IMR-90 (cell line): ENCODE measurements at regions not wholly inside any gene's neighbourhood (a gene's known extent, or its start where the extent isn't known, plus 50 kb on each side); places are given as distances from the start of the nearest gene placed in this dataset.

Experiments used
- ATAC-seq: fragments of 200-7000 bp; cut with Tn5 transposase; 2 replicates; pipeline ENCODE4 v1.9.1; 2020; ENCODE audit warnings: low read depth, mild to moderate bottlenecking, moderate library complexity
- BruUV-seq: library from RNA; stranded (reverse); fragments of 400-500 nt; replicated peaks from 2 replicates; lab custom pipeline; 2021; lab: Mats Ljungman, UMichigan
- CTCF ChIA-PET: fragments of 300-600 bp; formaldehyde crosslinking; extraction: SDS; loops from one replicate; lab custom pipeline; 2021; ENCODE audit warnings: antibody characterized with exemption; lab: Yijun Ruan, JAX
- POLR2A ChIA-PET: fragments of 300-600 bp; sonication (Branson Sonifier 250); formaldehyde crosslinking; loops from one replicate; lab custom pipeline; 2022; ENCODE audit warnings: antibody characterized with exemption; ENCODE audit not compliant: unreplicated experiment; lab: Charles Lee
- DNase-seq: peaks from one replicate; pipeline ENCODE4 v3.0.0; 2013
- H2AFZ ChIP-seq: replicated peaks from 2 replicates; pipeline ENCODE3; 2013; ENCODE audit warnings: low read length, mild to moderate bottlenecking; ENCODE audit not compliant: poor library complexity
- H2AK5ac ChIP-seq: 2 replicates; pipeline ENCODE4 v1.6.1; 2013; ENCODE audit warnings: low read depth, low read length, inconsistent platforms
- H2AK9ac ChIP-seq: replicated peaks from 2 replicates; pipeline ENCODE3; 2013; ENCODE audit warnings: mild to moderate bottlenecking, low read depth, low read length, moderate library complexity; ENCODE audit not compliant: poor library complexity
- H2BK120ac ChIP-seq: 2 replicates; pipeline ENCODE4 v1.6.1; 2013; ENCODE audit warnings: low read depth, low read length, inconsistent platforms
- H2BK15ac ChIP-seq: 3 replicates; pipeline ENCODE4 v1.6.1; 2013; ENCODE audit warnings: low read depth, low read length, inconsistent platforms
- H2BK20ac ChIP-seq: 2 replicates; pipeline ENCODE4 v1.6.1; 2013; ENCODE audit warnings: low read depth, mild to moderate bottlenecking, inconsistent platforms, low read length, moderate library complexity
- H2BK5ac ChIP-seq: 2 replicates; pipeline ENCODE4 v1.6.1; 2013; ENCODE audit warnings: mild to moderate bottlenecking, low read depth, low read length, inconsistent platforms; ENCODE audit not compliant: poor library complexity, severe bottlenecking
- H3K14ac ChIP-seq: replicated peaks from 2 replicates; pipeline ENCODE4 v1.6.1; 2013; ENCODE audit warnings: low read depth, low read length, inconsistent platforms
- H3K18ac ChIP-seq: 2 replicates; pipeline ENCODE4 v1.6.1; 2013; ENCODE audit warnings: low read depth, low read length, control low read depth
- H3K23ac ChIP-seq: 2 replicates; pipeline ENCODE4 v1.6.1; 2013; ENCODE audit warnings: low read depth, low read length, inconsistent platforms
- H3K27ac ChIP-seq: 2 replicates; pipeline ENCODE4 v1.5.1; 2013; ENCODE audit warnings: mild to moderate bottlenecking, control low read depth, low read length; ENCODE audit not compliant: insufficient read depth
- H3K27me3 ChIP-seq: 2 replicates; pipeline ENCODE4 v1.6.1; 2013; ENCODE audit warnings: low read length; ENCODE audit not compliant: control insufficient read depth, insufficient read depth
- H3K36me3 ChIP-seq: 2 replicates; pipeline ENCODE4 v1.6.1; 2013; ENCODE audit warnings: low read length, mixed read lengths; ENCODE audit not compliant: control insufficient read depth, insufficient read depth
- H3K4ac ChIP-seq: 2 replicates; pipeline ENCODE4 v1.6.1; 2013; ENCODE audit warnings: low read depth, low read length, inconsistent platforms
- H3K4me1 ChIP-seq: 2 replicates; pipeline ENCODE4 v1.6.1; 2013; ENCODE audit warnings: low read length, mixed read lengths; ENCODE audit not compliant: control insufficient read depth, insufficient read depth
- H3K4me2 ChIP-seq: 2 replicates; pipeline ENCODE4 v1.6.1; 2013; ENCODE audit warnings: low read depth, mild to moderate bottlenecking, control low read depth, low read length, moderate library complexity
- H3K4me3 ChIP-seq: 2 replicates; pipeline ENCODE4 v1.5.1; 2013; ENCODE audit warnings: low read depth, mild to moderate bottlenecking, control low read depth, low read length, moderate library complexity; ENCODE audit not compliant: insufficient read depth
- H3K56ac ChIP-seq: 2 replicates; pipeline ENCODE4 v1.6.1; 2013; ENCODE audit warnings: low read length, inconsistent platforms; ENCODE audit not compliant: insufficient read depth; ENCODE audit errors: extremely low read depth
- H3K79me1 ChIP-seq, 2 experiments: 2 replicates each; pipeline ENCODE4 v1.6.1; 2013; ENCODE audit warnings: low read length in 2 of 2, inconsistent platforms in 1 of 2, low read depth in 1 of 2
- H3K9ac ChIP-seq: 2 replicates; pipeline ENCODE4 v1.6.1; 2013; ENCODE audit warnings: low read depth, low read length, control low read depth
- H3K9me1 ChIP-seq: 2 replicates; pipeline ENCODE4 v1.6.1; 2013; ENCODE audit warnings: low read length, inconsistent platforms; ENCODE audit not compliant: insufficient read depth
- H3K9me3 ChIP-seq: 2 replicates; pipeline ENCODE4 v1.6.1; 2013; ENCODE audit warnings: low read length; ENCODE audit not compliant: control insufficient read depth, insufficient read depth
- H4K20me1 ChIP-seq: 2 replicates; pipeline ENCODE4 v1.6.1; 2013; ENCODE audit warnings: low read length, inconsistent platforms; ENCODE audit not compliant: insufficient read depth
- H4K5ac ChIP-seq: 2 replicates; pipeline ENCODE4 v1.6.1; 2013; ENCODE audit warnings: mild to moderate bottlenecking, low read depth, low read length, control low read depth
- H4K8ac ChIP-seq, 2 experiments: 2 replicates each; pipeline ENCODE4 v1.6.1; 2013; ENCODE audit warnings: low read depth in 2 of 2, low read length in 2 of 2, control low read depth in 1 of 2, inconsistent platforms in 1 of 2
- H4K91ac ChIP-seq: 2 replicates; pipeline ENCODE4 v1.6.1; 2013; ENCODE audit warnings: low read depth, low read length, inconsistent platforms; ENCODE audit not compliant: insufficient read depth
- BHLHE40 ChIP-seq: fragments of 150-350 bp; IDR thresholded peaks from 2 replicates; pipeline ENCODE4 v1.6.1; 2016; ENCODE audit warnings: mild to moderate bottlenecking, low read depth, low read length
- CEBPB ChIP-seq: IDR thresholded peaks from 2 replicates; pipeline ENCODE4 v1.6.1; 2012; ENCODE audit warnings: low read depth, low read length, improper control_type of control experiment
- CHD1 ChIP-seq: IDR thresholded peaks from 2 replicates; pipeline ENCODE4 v1.6.1; 2012; ENCODE audit warnings: low read depth, low read length, improper control_type of control experiment
- FOS ChIP-seq: fragments of 150-350 bp; IDR thresholded peaks from 2 replicates; pipeline ENCODE4 v1.6.1; 2016; ENCODE audit warnings: low read depth, low read length
- MAFK ChIP-seq: IDR thresholded peaks from 2 replicates; pipeline ENCODE4 v1.6.1; 2012; ENCODE audit warnings: low read depth, low read length, improper control_type of control experiment
- MAZ ChIP-seq: IDR thresholded peaks from 2 replicates; pipeline ENCODE4 v1.6.1; 2012; ENCODE audit warnings: low read depth, mild to moderate bottlenecking, low read length, improper control_type of control experiment, moderate library complexity, borderline replicate concordance
- MXI1 ChIP-seq: IDR thresholded peaks from 2 replicates; pipeline ENCODE4 v1.6.1; 2012; ENCODE audit warnings: low read depth, mild to moderate bottlenecking, low read length, moderate library complexity, borderline replicate concordance
- NFE2L2 ChIP-seq: fragments of 150-350 bp; IDR thresholded peaks from 2 replicates; pipeline ENCODE4 v1.6.1; 2016; ENCODE audit warnings: low read depth, mild to moderate bottlenecking, low read length
- POLR2A ChIP-seq: IDR thresholded peaks from 2 replicates; pipeline ENCODE4 v1.6.1; 2012; ENCODE audit warnings: mild to moderate bottlenecking, low read depth, low read length
- RAD21 ChIP-seq: IDR thresholded peaks from 2 replicates; pipeline ENCODE4 v1.6.1; 2012; ENCODE audit warnings: low read length, improper control_type of control experiment
- RCOR1 ChIP-seq: IDR thresholded peaks from 2 replicates; pipeline ENCODE4 v1.6.1; 2012; ENCODE audit warnings: mild to moderate bottlenecking, low read length, improper control_type of control experiment; ENCODE audit not compliant: insufficient replicate concordance
- RFX5 ChIP-seq: IDR thresholded peaks from 2 replicates; pipeline ENCODE4 v1.8.0; 2012; ENCODE audit warnings: low read depth, mild to moderate bottlenecking, low read length, moderate library complexity
- SMC3 ChIP-seq: fragments of 150-350 bp; IDR thresholded peaks from 2 replicates; pipeline ENCODE4 v1.6.1; 2016; ENCODE audit warnings: low read depth, mild to moderate bottlenecking, antibody characterized with exemption, low read length, moderate library complexity
- USF2 ChIP-seq: fragments of 150-350 bp; IDR thresholded peaks from 2 replicates; pipeline ENCODE4 v1.6.1; 2017; ENCODE audit warnings: mild to moderate bottlenecking, antibody characterized with exemption, low read length, low read depth
- WGBS, 2 experiments: methylation state at CpG; one replicate each; pipeline versions ENCODE4 v1.1.5 to v1.1.7; 2013; ENCODE audit warnings: missing lambda C conversion rate in 2 of 2; ENCODE audit not compliant: insufficient read length in 1 of 2; ENCODE audit errors: extremely low coverage in 2 of 2; 5-methylcytosine and 5-hydroxymethylcytosine counted together
- dilution Hi-C: fragments of 300-500 bp; cut with HindIII; formaldehyde crosslinking; loops from one replicate; pipeline ENCODE4 v1.14.3; 2018; ENCODE audit warnings: low sequenced_read_pairs; ENCODE audit not compliant: unreplicated experiment
- in situ Hi-C: fragments of 300-500 bp; cut with MboI; formaldehyde crosslinking; loops from 3 replicates; pipeline ENCODE4 v1.14.3; 2019; ENCODE audit warnings: low sequenced_read_pairs, inconsistent platforms, mixed read lengths
- intact Hi-C: fragments of 100-400 bp; cut with micrococcal nuclease; formaldehyde crosslinking; loops from 2 replicates; pipeline ENCODE4 v1.10.0; 2022
- TF ChIP-seq, protein P1 (sequence below): fragments of 150-350 bp; IDR thresholded peaks from 2 replicates; pipeline ENCODE4 v1.6.1; 2016; ENCODE audit warnings: low read depth, mild to moderate bottlenecking, low read length, moderate library complexity, borderline replicate concordance
- TF ChIP-seq, protein P2 (sequence below): conservative IDR thresholded peaks from 2 replicates; pipeline ENCODE4 v1.5.1; 2012; ENCODE audit warnings: mild to moderate bottlenecking, low read depth, low read length, improper control_type of control experiment

DNA sequence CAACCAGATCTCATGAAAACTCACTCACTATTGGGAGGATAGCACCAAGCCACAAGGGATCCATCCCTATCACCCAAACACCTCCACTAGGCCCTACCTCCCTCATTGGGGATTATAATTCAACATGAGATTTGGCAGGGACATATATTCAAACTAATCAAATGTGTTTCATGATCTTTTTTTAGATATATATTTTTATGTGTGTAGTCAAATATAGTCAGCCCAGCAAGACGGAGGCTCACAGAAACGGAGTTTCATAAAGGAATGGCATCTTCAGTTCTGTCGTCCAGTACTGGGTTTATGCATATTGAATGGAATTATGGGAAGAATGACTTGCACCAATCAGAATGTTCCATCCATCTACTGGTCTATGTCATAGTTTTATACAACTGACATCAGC, 343.3 kb upstream of the KAZN start:
- in situ Hi-C loops: no loop called here

More for the DNA sequence above, 343.3 kb upstream of the KAZN start:
- CTCF ChIA-PET: no interaction called here
- ATAC-seq (no peak), DNase-seq (no peak)
- H4K91ac ChIP-seq: no peak overlapping the region
- H3K9me3 ChIP-seq: peaks cover 4% of the 10 kb centered on the region
- WGBS, 2 experiments: no CpG with 5 or more reads among the region's 3 CpGs
- H3K14ac ChIP-seq: no peak overlapping the region
- no peaks in the 10 kb centered on the region for H4K20me1 ChIP-seq
- no peak overlapping the region for H3K18ac ChIP-seq
- no peaks in the 10 kb centered on the region for H3K36me3 ChIP-seq
- H3K4me3 ChIP-seq: no peak overlapping the region
- no peaks in the 10 kb centered on the region for H3K79me1 ChIP-seq
- no peak overlapping the region for H2BK20ac ChIP-seq
- no peaks in the 10 kb centered on the region for H3K9me1 ChIP-seq
- H3K23ac ChIP-seq: no peak overlapping the region
- TF ChIP-seq BHLHE40 (no peak), NFE2L2 (no peak), RFX5 (no peak), MXI1 (no peak), POLR2A (no peak), CEBPB (no peak), RCOR1 (no peak), MAZ (no peak), CHD1 (no peak), USF2 (no peak), FOS (no peak), SMC3 (no peak), MAFK (no peak), RAD21 (no peak)
- TF ChIP-seq, protein P1, sequence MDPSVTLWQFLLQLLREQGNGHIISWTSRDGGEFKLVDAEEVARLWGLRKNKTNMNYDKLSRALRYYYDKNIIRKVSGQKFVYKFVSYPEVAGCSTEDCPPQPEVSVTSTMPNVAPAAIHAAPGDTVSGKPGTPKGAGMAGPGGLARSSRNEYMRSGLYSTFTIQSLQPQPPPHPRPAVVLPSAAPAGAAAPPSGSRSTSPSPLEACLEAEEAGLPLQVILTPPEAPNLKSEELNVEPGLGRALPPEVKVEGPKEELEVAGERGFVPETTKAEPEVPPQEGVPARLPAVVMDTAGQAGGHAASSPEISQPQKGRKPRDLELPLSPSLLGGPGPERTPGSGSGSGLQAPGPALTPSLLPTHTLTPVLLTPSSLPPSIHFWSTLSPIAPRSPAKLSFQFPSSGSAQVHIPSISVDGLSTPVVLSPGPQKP: no peak
- TF ChIP-seq, protein P2, sequence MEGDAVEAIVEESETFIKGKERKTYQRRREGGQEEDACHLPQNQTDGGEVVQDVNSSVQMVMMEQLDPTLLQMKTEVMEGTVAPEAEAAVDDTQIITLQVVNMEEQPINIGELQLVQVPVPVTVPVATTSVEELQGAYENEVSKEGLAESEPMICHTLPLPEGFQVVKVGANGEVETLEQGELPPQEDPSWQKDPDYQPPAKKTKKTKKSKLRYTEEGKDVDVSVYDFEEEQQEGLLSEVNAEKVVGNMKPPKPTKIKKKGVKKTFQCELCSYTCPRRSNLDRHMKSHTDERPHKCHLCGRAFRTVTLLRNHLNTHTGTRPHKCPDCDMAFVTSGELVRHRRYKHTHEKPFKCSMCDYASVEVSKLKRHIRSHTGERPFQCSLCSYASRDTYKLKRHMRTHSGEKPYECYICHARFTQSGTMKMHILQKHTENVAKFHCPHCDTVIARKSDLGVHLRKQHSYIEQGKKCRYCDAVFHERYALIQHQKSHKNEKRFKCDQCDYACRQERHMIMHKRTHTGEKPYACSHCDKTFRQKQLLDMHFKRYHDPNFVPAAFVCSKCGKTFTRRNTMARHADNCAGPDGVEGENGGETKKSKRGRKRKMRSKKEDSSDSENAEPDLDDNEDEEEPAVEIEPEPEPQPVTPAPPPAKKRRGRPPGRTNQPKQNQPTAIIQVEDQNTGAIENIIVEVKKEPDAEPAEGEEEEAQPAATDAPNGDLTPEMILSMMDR: no peak
- H3K4ac ChIP-seq: no peak overlapping the region
- H3K4me1 ChIP-seq: no peaks in the 10 kb centered on the region
- H2AK9ac ChIP-seq: no peak overlapping the region
- no peak overlapping the region for H2BK5ac ChIP-seq
- no peak overlapping the region for H2AK5ac ChIP-seq
- dilution Hi-C loops (no loop called here), intact Hi-C loops (no loop called here)
- no peak overlapping the region for H2AFZ ChIP-seq
- H3K9ac ChIP-seq: no peak overlapping the region
- H3K4me2 ChIP-seq: no peak overlapping the region
- BruUV-seq: no TSS peak
- H3K56ac ChIP-seq: no peak overlapping the region
- no peaks in the 10 kb centered on the region; the same call in 1 of the 2 replicates for H3K27me3 ChIP-seq
- no peak overlapping the region for H2BK120ac ChIP-seq
- H3K27ac ChIP-seq: no peak overlapping the region
- no peak overlapping the region for H2BK15ac ChIP-seq
- H4K8ac ChIP-seq: no peak overlapping the region
- POLR2A ChIA-PET: no interaction called here
- H4K5ac ChIP-seq: no peak overlapping the region
